HG02840 (cell line): ENCODE measurements at regions not wholly inside any gene's neighbourhood (a gene's known extent, or its start where the extent isn't known, plus 50 kb on each side); places are given as distances from the start of the nearest gene placed in this dataset.
"Not testable (repeated sequence)": the region's sequence is repeated elsewhere in the genome, so short reads cannot be mapped to it uniquely, and the experiment has no call there.

Experiments used
- ATAC-seq: cut with Tn5 transposase; IDR thresholded peaks from one replicate; pipeline ENCODE4 v1.9.1; 2021; ENCODE audit warnings: mild to moderate bottlenecking, moderate library complexity, moderate number of reproducible peaks; ENCODE audit not compliant: unreplicated experiment, low FRiP score

- no peak for ATAC-seq
Measured at GRCh38 chr10:61063034-61063433, 119.0 kb upstream of the RHOBTB1 start.

- no peak for ATAC-seq
Measured at GRCh38 chr10:61061923-61062504, 118.0 kb upstream of the RHOBTB1 start.

GRCh38 chr10:61059636-61060035 is 115.7 kb upstream of the RHOBTB1 start:
- no peak for ATAC-seq

DNA sequence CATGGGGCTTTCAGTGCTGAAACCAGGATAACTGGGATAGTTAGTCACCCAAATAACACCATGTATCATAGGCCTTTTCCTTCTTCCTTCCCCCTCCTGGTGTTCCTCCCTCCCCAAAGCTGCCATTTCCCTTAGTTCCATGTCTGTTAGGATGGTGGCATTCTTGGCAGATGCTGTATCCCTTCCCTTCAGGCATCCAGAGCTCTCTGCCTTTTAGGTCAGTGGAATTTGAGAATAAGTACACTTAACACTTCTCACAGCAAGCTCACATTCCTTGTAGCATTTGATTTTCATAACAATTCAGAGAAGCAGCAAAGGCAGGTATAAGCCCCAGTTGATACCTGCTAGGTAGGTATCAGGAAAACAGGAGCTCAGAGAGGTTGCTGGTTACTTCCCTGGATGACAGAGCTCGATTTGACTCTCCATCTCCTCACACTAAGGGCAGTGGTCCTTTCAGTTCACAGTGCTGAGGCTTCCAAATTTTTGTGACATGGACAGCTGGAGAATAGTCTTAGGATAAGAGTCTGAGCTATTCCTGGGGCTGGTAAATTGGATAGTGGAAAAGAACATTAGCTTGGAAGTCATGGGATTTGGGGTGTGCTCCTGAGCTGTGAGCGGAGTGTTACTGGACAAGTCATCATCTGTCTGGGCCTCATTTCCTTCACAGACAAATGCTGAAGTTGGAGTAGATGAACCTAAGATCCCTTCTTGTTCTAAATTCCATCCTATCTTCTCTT is 108.7 kb upstream of the RHOBTB1 start:
- no peak for ATAC-seq

DNA sequence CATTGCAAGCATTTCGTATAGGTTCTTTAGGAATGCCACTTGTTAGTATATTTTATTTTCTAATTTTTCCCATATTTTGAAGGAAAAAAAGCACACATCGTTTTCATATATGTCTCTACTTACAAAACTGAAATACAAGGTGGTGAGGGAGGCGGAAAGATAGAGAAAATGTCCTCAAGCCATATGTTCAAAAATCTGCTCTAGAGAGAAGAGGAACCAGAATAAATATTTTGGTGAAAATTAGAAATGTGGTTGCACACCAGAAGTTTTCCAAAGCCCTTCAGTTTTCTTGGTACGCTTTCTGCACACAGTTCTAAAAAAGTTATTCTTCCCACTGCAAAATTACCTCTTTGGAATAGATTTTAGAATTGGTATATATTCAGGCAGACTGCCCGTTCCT is 107.4 kb upstream of the RHOBTB1 start:
- ATAC-seq, result no peak

DNA sequence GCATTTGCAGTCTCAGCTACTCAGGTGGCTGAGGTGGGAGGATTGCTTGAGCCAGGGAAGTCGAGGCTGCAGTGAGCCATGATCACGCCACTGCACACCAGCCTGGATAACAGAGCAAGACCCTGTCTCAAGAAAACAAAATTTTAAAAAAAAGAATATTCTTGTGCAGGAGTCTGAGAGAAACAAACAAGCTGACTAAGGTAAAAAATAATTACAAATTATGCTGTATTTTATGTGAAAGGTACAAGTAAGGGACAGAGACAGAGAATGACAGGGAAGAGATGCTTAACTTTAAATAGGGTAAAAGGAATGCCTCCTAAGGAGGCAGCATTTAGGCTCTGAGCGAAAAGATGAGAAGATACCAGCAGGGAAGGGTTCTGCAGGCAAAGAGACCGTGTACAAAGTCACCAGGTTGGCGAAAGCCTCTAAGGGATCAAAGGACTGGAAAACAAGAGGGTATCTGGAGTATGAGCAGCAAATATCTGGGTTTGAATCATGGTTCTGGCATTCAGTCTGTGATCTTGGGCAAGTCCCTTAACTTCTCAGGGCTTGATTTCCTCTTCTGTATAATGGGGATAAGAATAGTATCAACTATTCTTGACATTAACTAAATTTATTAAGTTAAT is 106.2 kb upstream of the RHOBTB1 start:
- no peak for ATAC-seq

- ATAC-seq, result no peak
Measured at GRCh38 chr10:61049386-61049785, 105.4 kb upstream of the RHOBTB1 start.

DNA sequence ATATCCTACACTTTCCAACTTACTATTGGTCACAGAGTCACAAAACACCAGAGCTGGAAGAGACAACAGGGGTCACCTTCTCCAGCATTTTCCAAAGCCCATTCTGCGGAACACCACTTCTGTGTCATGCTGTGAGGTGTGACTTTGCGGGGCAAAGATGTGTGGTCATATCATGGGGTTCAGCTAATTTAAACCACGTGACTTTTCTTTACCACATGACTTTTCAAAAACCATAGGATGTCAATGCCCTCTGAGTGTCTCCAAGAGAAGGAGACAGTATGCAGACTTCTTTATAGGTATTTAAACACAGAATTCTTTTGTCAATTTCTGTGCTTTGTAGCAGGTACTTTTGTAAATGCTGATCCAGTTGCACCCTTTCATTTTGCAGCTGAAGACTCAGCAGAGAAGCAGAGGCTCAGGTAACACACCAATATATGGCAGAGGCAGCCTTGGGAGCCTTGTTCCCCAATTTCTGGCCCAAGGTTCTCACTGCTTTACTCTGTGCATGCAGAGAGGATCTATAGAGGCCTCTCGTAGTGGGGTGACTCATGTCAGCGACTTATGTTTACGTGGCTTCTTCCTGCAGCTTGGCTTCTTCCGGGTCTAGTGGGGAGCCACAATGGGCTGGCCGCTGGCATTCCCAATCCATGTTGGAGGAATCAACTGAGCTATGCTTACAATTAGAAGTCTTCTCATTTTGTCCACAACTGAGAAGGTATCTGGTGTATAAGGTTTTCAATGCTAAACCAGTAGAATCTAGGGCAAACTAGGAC is 104.0 kb upstream of the RHOBTB1 start:
- ATAC-seq, result no peak

DNA sequence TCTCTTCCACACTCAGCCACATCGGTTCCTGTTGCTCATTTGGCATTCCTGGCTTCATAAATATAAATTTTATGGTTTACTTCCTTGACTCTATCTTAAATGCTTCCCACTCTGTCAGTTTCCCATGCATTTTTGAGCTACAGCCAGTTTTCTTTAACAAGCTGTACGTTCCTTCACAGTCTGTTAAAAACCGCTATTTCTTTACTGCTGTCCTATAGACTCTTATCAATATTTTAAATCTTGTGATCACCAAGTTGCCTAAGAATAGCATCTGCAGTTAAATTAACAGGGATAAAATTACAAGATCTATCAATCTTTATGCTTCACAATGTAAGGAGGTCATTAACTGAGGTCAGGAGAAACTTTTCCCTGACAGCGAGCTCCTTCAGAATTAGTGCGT is 103.1 kb upstream of the RHOBTB1 start:
- no peak for ATAC-seq

DNA sequence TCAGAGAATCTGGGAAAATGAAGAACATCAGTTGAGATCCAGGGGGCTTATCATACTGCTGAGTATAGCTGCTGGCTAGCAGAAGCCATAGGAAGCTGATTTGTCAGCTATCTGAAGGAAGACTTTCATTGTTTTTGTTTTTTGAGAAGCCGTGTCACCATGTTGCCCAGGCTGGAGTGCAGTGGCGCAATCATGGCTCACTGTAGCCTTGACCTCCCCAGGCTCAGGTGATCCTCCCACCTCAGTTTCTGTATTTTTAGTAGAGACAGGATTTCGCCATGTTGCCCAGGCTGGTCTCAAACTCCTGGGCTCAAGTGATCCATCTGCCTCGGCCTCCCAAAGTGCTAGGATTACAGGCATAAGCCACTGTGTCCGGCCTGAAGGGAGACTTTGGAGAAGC is 101.5 kb upstream of the RHOBTB1 start:
- not testable (repeated sequence) for ATAC-seq

DNA sequence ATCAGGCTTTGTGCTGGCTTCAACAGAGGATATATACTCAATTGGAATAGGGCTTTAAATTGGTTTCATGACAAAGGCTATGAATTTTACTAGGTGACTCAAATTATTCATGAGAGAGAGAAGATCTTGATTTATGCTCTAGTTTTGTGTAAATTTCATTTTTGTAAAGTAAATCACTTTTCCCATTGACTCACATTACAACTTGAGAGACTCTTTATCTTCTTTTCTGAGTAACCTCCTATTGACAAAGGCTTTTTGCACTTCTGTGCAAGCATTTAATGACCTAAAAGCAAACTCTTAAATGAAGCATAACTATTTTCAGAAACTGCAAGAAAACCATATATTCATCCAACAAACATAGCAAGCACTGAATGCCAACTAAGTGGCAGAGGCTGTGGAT is 98.5 kb upstream of the RHOBTB1 start:
- no peak for ATAC-seq

GRCh38 chr10:61040399-61041016 is 96.5 kb upstream of the RHOBTB1 start:
- ATAC-seq, result no peak

GRCh38 chr10:61039868-61040267 is 95.9 kb upstream of the RHOBTB1 start:
- no peak for ATAC-seq

DNA sequence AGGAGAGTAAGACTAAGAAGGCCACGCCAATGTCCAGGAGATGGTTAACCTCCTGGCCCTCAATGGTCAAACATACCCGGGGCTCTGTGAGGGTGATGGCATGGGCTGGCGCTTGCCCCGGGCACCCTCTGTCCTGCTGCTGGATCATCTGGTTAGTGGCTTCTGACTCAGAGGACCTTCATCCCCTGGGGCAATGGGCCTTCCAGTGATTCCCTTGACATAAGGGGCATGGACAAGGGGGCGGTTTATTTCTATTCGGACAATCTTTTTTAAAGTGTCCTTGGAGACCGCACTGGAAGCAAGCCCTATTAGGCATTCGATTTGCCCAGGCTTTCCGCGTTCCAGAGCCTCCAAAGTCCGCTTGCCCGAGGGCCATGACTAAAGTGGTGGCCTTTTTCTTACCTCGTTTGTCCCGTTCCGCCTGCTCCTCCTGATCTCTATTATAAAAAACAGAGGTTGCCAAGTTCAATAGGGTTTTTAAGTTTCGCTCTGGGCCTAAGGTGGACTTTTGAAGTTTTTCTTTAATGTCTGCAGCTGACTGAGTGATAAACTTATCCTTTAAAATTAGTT is 93.4 kb upstream of the RHOBTB1 start:
- not testable (repeated sequence) for ATAC-seq

- ATAC-seq, result not testable (repeated sequence)
Measured at GRCh38 chr10:61036148-61036547, 92.2 kb upstream of the RHOBTB1 start.

DNA sequence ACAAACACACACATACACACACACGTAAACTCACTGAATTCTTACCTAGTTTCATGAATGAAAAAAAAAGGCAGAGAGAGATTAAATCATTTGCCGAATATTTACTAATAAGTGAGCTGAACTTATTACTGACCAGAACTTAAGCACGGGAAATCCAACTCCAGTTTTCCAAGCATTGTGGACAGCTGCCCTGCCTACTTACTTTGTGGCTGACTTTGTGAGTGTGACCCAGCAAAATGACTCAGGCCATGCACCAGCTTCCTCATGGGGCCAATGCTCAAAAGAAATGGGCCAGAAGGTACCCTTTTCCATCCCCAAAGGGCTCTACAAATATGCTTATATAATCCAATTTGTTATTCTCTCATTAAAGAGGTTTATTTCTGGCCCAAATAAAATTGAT is 87.4 kb upstream of the RHOBTB1 start:
- no peak for ATAC-seq

GRCh38 chr10:61029411-61029810 is 85.4 kb upstream of the RHOBTB1 start:
- no peak for ATAC-seq

GRCh38 chr10:61028861-61029361 is 84.9 kb upstream of the RHOBTB1 start:
- no peak for ATAC-seq

- no peak for ATAC-seq
Measured at GRCh38 chr10:61024856-61025201, 80.8 kb upstream of the RHOBTB1 start.

DNA sequence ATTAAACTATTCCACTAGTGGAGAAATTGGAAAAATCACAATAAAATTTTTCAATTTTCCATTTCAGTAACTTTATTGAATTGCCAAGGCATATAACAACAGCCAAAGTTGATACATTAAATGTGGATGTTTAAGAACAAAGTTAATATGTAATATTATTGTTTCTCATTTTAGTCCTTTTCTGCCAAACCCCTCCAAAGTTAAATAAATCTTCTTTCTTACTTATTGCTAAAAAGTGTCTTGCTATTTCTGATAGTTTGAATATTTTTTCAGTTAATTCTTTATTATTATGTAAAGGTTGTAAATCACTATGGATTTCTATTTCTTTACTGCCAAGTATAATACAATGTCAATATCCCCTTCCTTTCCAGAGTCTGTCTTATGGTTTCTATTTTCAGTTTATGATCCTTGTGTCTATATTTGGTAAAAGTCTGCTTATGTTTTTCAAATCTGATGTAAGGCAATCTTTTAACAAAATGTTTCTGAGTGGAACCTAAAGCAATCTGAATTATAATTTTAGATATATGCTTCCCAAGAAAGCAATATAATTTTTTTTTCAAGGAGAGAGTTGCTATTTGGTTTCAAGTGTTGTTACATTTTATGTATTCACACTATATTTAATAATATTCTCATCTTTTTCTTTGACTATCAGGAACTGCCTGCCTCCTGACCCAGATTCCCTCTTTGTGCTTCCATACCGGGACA is 80.3 kb upstream of the RHOBTB1 start:
- ATAC-seq, result no peak
